Astrocyte of the spinal cord (primary cell): ENCODE measurements at regions not wholly inside any gene's neighbourhood (a gene's known extent, or its start where the extent isn't known, plus 50 kb on each side); places are given as distances from the start of the nearest gene placed in this dataset.

Experiments
- DNase-seq: peaks from one replicate; pipeline ENCODE4 v3.0.0; 2011; ENCODE audit warnings: low read depth, low spot score
- H3K4me3 ChIP-seq: 2 replicates; pipeline ENCODE4 v1.5.1; 2011; ENCODE audit warnings: low read depth, mild to moderate bottlenecking, low read length, moderate library complexity
- CTCF ChIP-seq: IDR thresholded peaks from 2 replicates; pipeline ENCODE4 v1.5.1; 2012; ENCODE audit warnings: low read depth, mild to moderate bottlenecking, low read length, inconsistent platforms
- in situ Hi-C: cut with HindIII; loops from 2 replicates; pipeline ENCODE4 v1.10.0; 2017; ENCODE audit warnings: low sequenced_read_pairs

DNA sequence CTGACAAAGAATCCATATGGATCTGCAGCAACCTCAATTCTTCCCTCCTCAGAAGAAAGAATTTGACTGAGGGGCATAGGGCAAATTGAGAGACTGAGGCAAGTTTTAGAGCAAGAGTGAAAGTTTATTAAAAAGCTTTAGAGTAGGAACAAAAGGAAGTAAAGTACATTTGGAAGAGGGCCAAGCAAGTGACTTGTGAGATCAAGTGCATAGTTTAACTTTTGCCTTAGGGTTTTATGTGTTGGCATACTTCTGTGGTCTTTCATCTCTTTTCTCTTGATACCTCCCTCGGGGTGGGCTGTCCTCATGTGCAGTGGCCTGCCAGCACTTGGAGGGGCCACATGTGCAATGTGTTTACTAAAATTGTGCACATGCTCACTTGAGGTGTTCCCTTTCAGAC lies 98.0 kb upstream of the MAGEB16 start:
- in situ Hi-C loops = no loop called here
- H3K4me3 ChIP-seq = no peak overlapping the region
- DNase-seq = no peak
- TF ChIP-seq CTCF = no peak

DNA sequence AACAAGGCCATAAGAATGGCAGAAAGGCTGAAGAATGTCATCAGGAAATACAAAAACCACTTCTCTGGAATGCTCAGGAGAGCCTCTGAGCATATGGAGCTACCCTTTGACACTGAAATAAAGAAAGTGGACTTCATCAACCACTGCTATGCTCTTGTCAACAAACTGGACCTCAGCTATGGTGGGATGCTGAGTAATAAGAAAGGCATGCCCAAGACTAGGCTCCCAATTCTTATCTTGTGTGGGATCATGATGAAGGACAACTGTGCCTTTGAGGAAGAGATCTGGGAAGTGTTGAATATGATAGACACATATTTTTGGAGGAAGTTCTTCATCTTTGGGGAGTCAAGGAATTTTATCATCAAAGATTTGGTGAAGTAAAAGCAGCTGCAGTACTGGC lies 86.9 kb upstream of the MAGEB16 start:
- TF ChIP-seq CTCF = no peak
- DNase-seq = peak; percentile 76
- in situ Hi-C loops = no loop called here
- no peak overlapping the region for H3K4me3 ChIP-seq

DNA sequence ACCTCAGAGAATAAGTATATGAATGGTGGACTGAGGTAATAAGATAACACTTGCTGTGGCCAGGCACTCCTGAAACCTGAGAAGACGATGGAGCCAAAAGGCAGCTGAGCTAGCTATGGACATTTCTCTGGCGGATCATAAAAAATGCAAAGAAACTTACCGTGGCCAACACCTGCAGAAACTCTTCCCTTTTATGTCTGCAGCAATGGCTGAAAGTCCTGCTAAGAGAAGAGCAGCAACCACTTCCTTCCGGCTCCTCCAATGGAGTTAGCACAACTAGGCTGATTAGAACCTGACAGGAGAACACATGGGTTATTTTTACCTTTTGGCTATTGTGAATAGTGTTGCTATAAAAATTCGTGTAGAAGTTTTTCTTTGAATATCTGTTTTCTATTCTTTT lies 76.0 kb upstream of the MAGEB16 start:
- no peak for TF ChIP-seq CTCF
- in situ Hi-C loops = no loop called here
- no peak overlapping the region for H3K4me3 ChIP-seq
- no peak for DNase-seq

- in situ Hi-C loops = no loop called here
- DNase-seq = peak; percentile 13
- peak; percentile 26 for TF ChIP-seq CTCF
- H3K4me3 ChIP-seq = no peak overlapping the region
Measured at GRCh38 chrX:35726176-35726575, 72.0 kb upstream of the MAGEB16 start.

GRCh38 chrX:35728481-35728880 lies 69.7 kb upstream of the MAGEB16 start:
- in situ Hi-C loops = no loop called here
- no peak for TF ChIP-seq CTCF
- no peak overlapping the region for H3K4me3 ChIP-seq
- no peak for DNase-seq

DNA sequence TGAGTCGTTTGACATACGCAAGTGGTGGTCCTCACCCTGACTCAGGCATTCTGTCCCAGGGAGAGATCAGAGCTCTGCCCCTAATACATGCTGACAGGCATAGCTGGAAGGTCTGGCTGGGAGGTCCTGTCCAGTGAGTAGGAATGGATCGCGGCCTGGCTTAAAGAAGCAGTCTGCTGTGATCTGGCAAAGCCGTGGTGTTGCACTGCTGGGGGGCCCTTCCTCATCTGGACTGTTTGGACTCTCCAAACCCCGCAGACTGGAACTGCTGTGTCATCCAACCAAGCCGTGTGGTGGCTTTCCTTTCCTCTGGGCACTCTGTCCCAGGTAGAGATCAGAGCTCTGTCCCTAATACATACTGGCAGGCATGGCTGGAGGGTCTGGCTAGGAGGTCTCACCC lies 64.3 kb upstream of the MAGEB16 start:
- in situ Hi-C loops = no loop called here
- H3K4me3 ChIP-seq = no peak overlapping the region
- DNase-seq = no peak
- TF ChIP-seq CTCF = no peak

GRCh38 chrX:35741142-35741541 lies 57.0 kb upstream of the MAGEB16 start:
- no peak overlapping the region for H3K4me3 ChIP-seq
- DNase-seq = no peak
- in situ Hi-C loops = no loop called here
- TF ChIP-seq CTCF = no peak
